SK-N-SH (cell line): ENCODE measurements at regions not wholly inside any gene's neighbourhood (a gene's known extent, or its start where the extent isn't known, plus 50 kb on each side); places are given as distances from the start of the nearest gene placed in this dataset.

ENCODE experiments used
- CTCF ChIA-PET: fragments of 300-600, 350-600 bp; formaldehyde crosslinking; extraction: SDS; loops from one replicate; lab custom pipeline; 2021; lab: Yijun Ruan, JAX
- POLR2A ChIA-PET: fragments of 350-600 bp; sonication (Branson Sonifier 250); formaldehyde crosslinking; extraction: SDS; loops from one replicate; lab custom pipeline; 2020; ENCODE audit warnings: antibody characterized with exemption, inconsistent platforms; lab: Yijun Ruan, JAX
- DNase-seq: peaks from one replicate; pipeline ENCODE4 v3.0.0; 2012
- H2AFZ ChIP-seq: fragments of 200-600 bp; sonication (generic); 2 replicates; pipeline ENCODE4 v1.8.1; 2016; ENCODE audit warnings: antibody characterized with exemption, mild to moderate bottlenecking, low read depth
- H3F3A ChIP-seq: fragments of 200-600 bp; sonication (generic); replicated peaks from 2 replicates; pipeline ENCODE3; 2016; ENCODE audit warnings: antibody characterized with exemption, mild to moderate bottlenecking; ENCODE audit not compliant: insufficient read depth
- H3K27ac ChIP-seq, 2 experiments: fragments of 200-500 bp in 1 of 2; fragments of 200-600 bp in 1 of 2; sonication (Bioruptor generic) in 1 of 2; sonication (generic), shearing (Covaris generic) in 1 of 2; 2 replicates each; pipeline versions ENCODE4 v1.5.1 to v1.6.1; 2014 to 2016; ENCODE audit warnings: low read depth in 2 of 2, inconsistent platforms in 1 of 2, low read length in 1 of 2, mild to moderate bottlenecking in 1 of 2, mixed read lengths in 1 of 2
- H3K27me3 ChIP-seq: fragments of 200-600 bp; sonication (generic), shearing (Covaris generic); 2 replicates; pipeline ENCODE4 v1.6.1; 2016; ENCODE audit warnings: mixed run types; ENCODE audit not compliant: insufficient read depth
- H3K36me3 ChIP-seq, 2 experiments: fragments of 200-500 bp in 1 of 2; fragments of 200-600 bp in 1 of 2; sonication (Bioruptor generic) in 1 of 2; sonication (generic) in 1 of 2; replicated peaks in 1 of 2; 2 replicates each; pipeline versions ENCODE3 to v1.5.1; 2014 to 2016; ENCODE audit warnings: low read length in 1 of 2, mild to moderate bottlenecking in 1 of 2; ENCODE audit not compliant: insufficient read depth in 2 of 2, control insufficient read depth in 1 of 2
- H3K4me1 ChIP-seq, 2 experiments: fragments of 200-500 bp in 1 of 2; fragments of 200-600 bp in 1 of 2; sonication (Bioruptor generic) in 1 of 2; sonication (generic), shearing (Covaris generic) in 1 of 2; 2 replicates each; pipeline versions ENCODE4 v1.5.1 to v1.6.1; 2014 to 2016; ENCODE audit warnings: low read depth in 1 of 2, low read length in 1 of 2, mixed run types in 1 of 2; ENCODE audit not compliant: insufficient read depth in 2 of 2, control insufficient read depth in 1 of 2
- H3K4me2 ChIP-seq: fragments of 200-600 bp; sonication (generic), shearing (Covaris generic); 2 replicates; pipeline ENCODE4 v1.6.1; 2017; ENCODE audit warnings: mixed run types
- H3K4me3 ChIP-seq, 2 experiments: fragments of 200-500 bp in 1 of 2; fragments of 200-600 bp in 1 of 2; sonication (Bioruptor generic) in 1 of 2; sonication (generic), shearing (Covaris generic) in 1 of 2; 2 replicates each; pipeline versions ENCODE4 v1.5.1 to v1.8.1; 2014 to 2016; ENCODE audit warnings: low read depth in 2 of 2, inconsistent platforms in 1 of 2, low read length in 1 of 2, mild to moderate bottlenecking in 1 of 2, mixed read lengths in 1 of 2, moderate library complexity in 1 of 2
- H3K79me2 ChIP-seq: fragments of 200-600 bp; sonication (generic); 2 replicates; pipeline ENCODE4 v1.8.1; 2017; ENCODE audit warnings: mild to moderate bottlenecking; ENCODE audit not compliant: insufficient read depth
- H3K9ac ChIP-seq: fragments of 200-600 bp; sonication (generic); 2 replicates; pipeline ENCODE4 v1.6.1; 2017; ENCODE audit warnings: mixed run types
- H3K9me2 ChIP-seq: fragments of 200-600 bp; sonication (generic); 2 replicates; pipeline ENCODE4 v1.6.1; 2017; ENCODE audit warnings: mixed run types
- H3K9me3 ChIP-seq: fragments of 200-600 bp; sonication (generic); 2 replicates; pipeline ENCODE4 v1.6.1; 2017; ENCODE audit warnings: mixed run types, mild to moderate bottlenecking, moderate library complexity
- H4K20me1 ChIP-seq: fragments of 200-600 bp; sonication (generic); 2 replicates; pipeline ENCODE4 v1.6.1; 2017; ENCODE audit warnings: mild to moderate bottlenecking, mixed run types; ENCODE audit not compliant: insufficient read depth
- ELF1 ChIP-seq: IDR thresholded peaks from 2 replicates; pipeline ENCODE4 v1.4.0; 2012
- EZH2phosphoT487 ChIP-seq: fragments of 200-600 bp; sonication (generic); IDR thresholded peaks from 2 replicates; pipeline ENCODE4 v1.6.1; 2017; ENCODE audit warnings: low read depth, mixed run types, mild to moderate bottlenecking, antibody characterized with exemption, moderate library complexity, borderline replicate concordance
- FOSL2 ChIP-seq: IDR thresholded peaks from 2 replicates; pipeline ENCODE4 v1.4.0; 2012; ENCODE audit warnings: low read depth, mild to moderate bottlenecking, moderate library complexity, borderline replicate concordance
- FOXM1 ChIP-seq: IDR thresholded peaks from 2 replicates; pipeline ENCODE4 v1.4.0; 2012; ENCODE audit warnings: low read depth, mild to moderate bottlenecking
- GABPA ChIP-seq: IDR thresholded peaks from 2 replicates; pipeline ENCODE4 v1.4.0; 2012; ENCODE audit warnings: low read depth, mild to moderate bottlenecking
- JUND ChIP-seq: IDR thresholded peaks from 2 replicates; pipeline ENCODE4 v1.4.0; 2012
- MEF2A ChIP-seq: IDR thresholded peaks from 2 replicates; pipeline ENCODE4 v1.4.0; 2012; ENCODE audit warnings: low read depth, borderline replicate concordance
- MXI1 ChIP-seq: IDR thresholded peaks from 2 replicates; pipeline ENCODE4 v1.6.1; 2012; ENCODE audit warnings: mild to moderate bottlenecking, low read depth, low read length, improper control_type of control experiment
- POLR2AphosphoS5 ChIP-seq: IDR thresholded peaks from 2 replicates; pipeline ENCODE4 v1.6.1; 2012; ENCODE audit warnings: low read depth, low read length
- RCOR1 ChIP-seq: fragments of 150-350 bp; IDR thresholded peaks from 2 replicates; pipeline ENCODE4 v1.6.1; 2017; ENCODE audit warnings: antibody characterized with exemption, low read length
- SIN3A ChIP-seq: IDR thresholded peaks from 2 replicates; pipeline ENCODE4 v1.6.1; 2012; ENCODE audit warnings: low read depth, mild to moderate bottlenecking, low read length, moderate library complexity, borderline replicate concordance
- SMC3 ChIP-seq: IDR thresholded peaks from 2 replicates; pipeline ENCODE4 v1.6.1; 2012; ENCODE audit warnings: low read depth, low read length, improper control_type of control experiment
- TEAD4 ChIP-seq: IDR thresholded peaks from 2 replicates; pipeline ENCODE4 v1.4.0; 2012; ENCODE audit warnings: mild to moderate bottlenecking, borderline replicate concordance; ENCODE audit not compliant: insufficient read depth
- YY1 ChIP-seq: IDR thresholded peaks from 2 replicates; pipeline ENCODE4 v1.4.0; 2012; ENCODE audit warnings: low read depth, mild to moderate bottlenecking
- WGBS: methylation state at CpG from one replicate; pipeline ENCODE4 v1.1.6; 2017; ENCODE audit warnings: low lambda C conversion rate; 5-methylcytosine and 5-hydroxymethylcytosine counted together
- TF ChIP-seq, protein P1 (sequence below): fragments of 150-350 bp; IDR thresholded peaks from 2 replicates; pipeline ENCODE4 v1.6.1; 2016; ENCODE audit warnings: mild to moderate bottlenecking, low read depth, low read length
- TF ChIP-seq, protein P2 (sequence below): IDR thresholded peaks from 2 replicates; pipeline ENCODE4; 2012
- TF ChIP-seq, protein P3 (sequence below): fragments of 200-600 bp; sonication (generic); IDR thresholded peaks from 2 replicates; pipeline ENCODE4 v1.6.1; 2017; ENCODE audit warnings: antibody characterized with exemption, mild to moderate bottlenecking, moderate library complexity
- TF ChIP-seq, protein P4 (sequence below): IDR thresholded peaks from 2 replicates; pipeline ENCODE4 v1.4.0; 2012; ENCODE audit warnings: low read depth, borderline replicate concordance
- TF ChIP-seq, protein P5 (sequence below): fragments of 150-350 bp; IDR thresholded peaks from 2 replicates; pipeline ENCODE4 v1.6.1; 2017; ENCODE audit warnings: antibody characterized with exemption, low read length, low read depth, borderline replicate concordance

DNA sequence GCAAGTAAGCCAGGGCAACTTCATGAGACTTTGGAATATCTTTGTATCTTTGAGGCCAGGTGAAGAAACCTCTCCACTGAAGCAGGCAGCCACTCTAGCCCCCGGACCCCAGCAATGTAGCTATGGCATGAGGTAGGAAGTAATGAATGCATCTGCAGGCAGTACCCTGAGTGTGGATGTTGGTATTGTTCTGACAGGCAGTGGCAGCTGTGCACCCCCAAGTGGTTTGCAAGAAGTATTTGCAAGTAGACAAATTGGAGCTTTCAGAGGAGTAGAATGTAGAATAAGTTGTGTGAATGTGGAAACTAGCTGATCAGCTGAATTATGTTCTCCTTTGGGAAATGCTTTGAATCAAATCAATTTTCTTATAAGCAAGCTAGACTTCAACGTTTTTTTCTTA lies 194.4 kb upstream of the PGR start:
- H3F3A ChIP-seq: no peaks in the 10 kb centered on the region
- H3K79me2 ChIP-seq: no peaks in the 10 kb centered on the region
- POLR2A ChIA-PET: no interaction called here
- H3K9me3 ChIP-seq: no peaks in the 10 kb centered on the region
- TF ChIP-seq, protein P1, sequence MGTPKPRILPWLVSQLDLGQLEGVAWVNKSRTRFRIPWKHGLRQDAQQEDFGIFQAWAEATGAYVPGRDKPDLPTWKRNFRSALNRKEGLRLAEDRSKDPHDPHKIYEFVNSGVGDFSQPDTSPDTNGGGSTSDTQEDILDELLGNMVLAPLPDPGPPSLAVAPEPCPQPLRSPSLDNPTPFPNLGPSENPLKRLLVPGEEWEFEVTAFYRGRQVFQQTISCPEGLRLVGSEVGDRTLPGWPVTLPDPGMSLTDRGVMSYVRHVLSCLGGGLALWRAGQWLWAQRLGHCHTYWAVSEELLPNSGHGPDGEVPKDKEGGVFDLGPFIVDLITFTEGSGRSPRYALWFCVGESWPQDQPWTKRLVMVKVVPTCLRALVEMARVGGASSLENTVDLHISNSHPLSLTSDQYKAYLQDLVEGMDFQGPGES: no peak
- TF ChIP-seq, protein P2, sequence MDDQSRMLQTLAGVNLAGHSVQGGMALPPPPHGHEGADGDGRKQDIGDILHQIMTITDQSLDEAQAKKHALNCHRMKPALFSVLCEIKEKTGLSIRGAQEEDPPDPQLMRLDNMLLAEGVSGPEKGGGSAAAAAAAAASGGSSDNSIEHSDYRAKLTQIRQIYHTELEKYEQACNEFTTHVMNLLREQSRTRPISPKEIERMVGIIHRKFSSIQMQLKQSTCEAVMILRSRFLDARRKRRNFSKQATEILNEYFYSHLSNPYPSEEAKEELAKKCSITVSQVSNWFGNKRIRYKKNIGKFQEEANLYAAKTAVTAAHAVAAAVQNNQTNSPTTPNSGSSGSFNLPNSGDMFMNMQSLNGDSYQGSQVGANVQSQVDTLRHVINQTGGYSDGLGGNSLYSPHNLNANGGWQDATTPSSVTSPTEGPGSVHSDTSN: no peak
- TF ChIP-seq GABPA (no peak), FOSL2 (no peak), POLR2AphosphoS5 (no peak), YY1 (no peak)
- TF ChIP-seq, protein P3, sequence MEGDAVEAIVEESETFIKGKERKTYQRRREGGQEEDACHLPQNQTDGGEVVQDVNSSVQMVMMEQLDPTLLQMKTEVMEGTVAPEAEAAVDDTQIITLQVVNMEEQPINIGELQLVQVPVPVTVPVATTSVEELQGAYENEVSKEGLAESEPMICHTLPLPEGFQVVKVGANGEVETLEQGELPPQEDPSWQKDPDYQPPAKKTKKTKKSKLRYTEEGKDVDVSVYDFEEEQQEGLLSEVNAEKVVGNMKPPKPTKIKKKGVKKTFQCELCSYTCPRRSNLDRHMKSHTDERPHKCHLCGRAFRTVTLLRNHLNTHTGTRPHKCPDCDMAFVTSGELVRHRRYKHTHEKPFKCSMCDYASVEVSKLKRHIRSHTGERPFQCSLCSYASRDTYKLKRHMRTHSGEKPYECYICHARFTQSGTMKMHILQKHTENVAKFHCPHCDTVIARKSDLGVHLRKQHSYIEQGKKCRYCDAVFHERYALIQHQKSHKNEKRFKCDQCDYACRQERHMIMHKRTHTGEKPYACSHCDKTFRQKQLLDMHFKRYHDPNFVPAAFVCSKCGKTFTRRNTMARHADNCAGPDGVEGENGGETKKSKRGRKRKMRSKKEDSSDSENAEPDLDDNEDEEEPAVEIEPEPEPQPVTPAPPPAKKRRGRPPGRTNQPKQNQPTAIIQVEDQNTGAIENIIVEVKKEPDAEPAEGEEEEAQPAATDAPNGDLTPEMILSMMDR: no peak
- H2AFZ ChIP-seq: no peak overlapping the region
- WGBS: 0% methylated on average over 2 of the region's 2 CpGs
- H3K27ac ChIP-seq: no peak overlapping the region
- no peaks in the 10 kb centered on the region for H3K27me3 ChIP-seq
- no peaks in the 10 kb centered on the region for H3K4me1 ChIP-seq
- H4K20me1 ChIP-seq: no peaks in the 10 kb centered on the region
- no peaks in the 10 kb centered on the region for H3K9me2 ChIP-seq
- no peak overlapping the region for H3K4me2 ChIP-seq
- no peak for DNase-seq
- no peak overlapping the region for H3K4me3 ChIP-seq
- H3K36me3 ChIP-seq: no peaks in the 10 kb centered on the region
- no peak overlapping the region for H3K9ac ChIP-seq
- CTCF ChIA-PET: interaction anchor here (0.6 kb wide), 1 partner anchor 62 kb away, joined by 3 read pairs; no protein-coding TSS in a partner anchor

DNA sequence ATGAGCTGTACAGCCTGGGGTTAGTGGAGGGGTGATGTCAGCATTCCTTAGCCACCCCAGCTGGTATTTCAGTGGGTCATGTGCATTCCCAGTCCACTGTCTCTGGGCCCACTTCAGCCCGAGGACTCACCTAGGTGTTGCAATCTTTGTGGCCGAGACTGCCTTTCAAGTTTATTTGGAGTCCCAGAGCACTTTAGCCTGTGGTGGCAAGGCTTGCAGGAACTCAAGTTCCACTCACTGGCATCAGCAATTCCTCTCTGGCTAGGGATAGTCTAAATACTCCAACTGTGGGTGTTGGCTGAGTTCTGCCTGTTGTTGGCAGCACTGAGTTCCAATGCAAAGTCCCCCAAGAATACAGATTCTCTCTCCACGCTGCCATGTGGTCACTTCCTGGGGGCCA lies 191.6 kb upstream of the PGR start:
- Histone ChIP-seq H3K36me3 (no peaks in the 10 kb centered on the region), H3K79me2 (no peaks in the 10 kb centered on the region), H3K4me1 (no peaks in the 10 kb centered on the region)

More for the DNA sequence above, 191.6 kb upstream of the PGR start:
- no peak for DNase-seq
- no peaks in the 10 kb centered on the region for H3K9me2 ChIP-seq
- no peaks in the 10 kb centered on the region for H3F3A ChIP-seq
- H3K4me3 ChIP-seq: no peak overlapping the region
- no peak overlapping the region for H3K9ac ChIP-seq
- no peaks in the 10 kb centered on the region for H3K9me3 ChIP-seq
- TF ChIP-seq, protein P4, sequence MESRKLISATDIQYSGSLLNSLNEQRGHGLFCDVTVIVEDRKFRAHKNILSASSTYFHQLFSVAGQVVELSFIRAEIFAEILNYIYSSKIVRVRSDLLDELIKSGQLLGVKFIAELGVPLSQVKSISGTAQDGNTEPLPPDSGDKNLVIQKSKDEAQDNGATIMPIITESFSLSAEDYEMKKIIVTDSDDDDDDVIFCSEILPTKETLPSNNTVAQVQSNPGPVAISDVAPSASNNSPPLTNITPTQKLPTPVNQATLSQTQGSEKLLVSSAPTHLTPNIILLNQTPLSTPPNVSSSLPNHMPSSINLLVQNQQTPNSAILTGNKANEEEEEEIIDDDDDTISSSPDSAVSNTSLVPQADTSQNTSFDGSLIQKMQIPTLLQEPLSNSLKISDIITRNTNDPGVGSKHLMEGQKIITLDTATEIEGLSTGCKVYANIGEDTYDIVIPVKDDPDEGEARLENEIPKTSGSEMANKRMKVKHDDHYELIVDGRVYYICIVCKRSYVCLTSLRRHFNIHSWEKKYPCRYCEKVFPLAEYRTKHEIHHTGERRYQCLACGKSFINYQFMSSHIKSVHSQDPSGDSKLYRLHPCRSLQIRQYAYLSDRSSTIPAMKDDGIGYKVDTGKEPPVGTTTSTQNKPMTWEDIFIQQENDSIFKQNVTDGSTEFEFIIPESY: no peak
- no peak for TF ChIP-seq ELF1
- no peak for TF ChIP-seq MEF2A
- no peak for TF ChIP-seq FOXM1
- no peak for TF ChIP-seq RCOR1
- TF ChIP-seq TEAD4: no peak
- no peak for TF ChIP-seq EZH2phosphoT487
- no peak for TF ChIP-seq MXI1
- no peak for TF ChIP-seq SMC3
- TF ChIP-seq GABPA: no peak
- TF ChIP-seq, protein P5, sequence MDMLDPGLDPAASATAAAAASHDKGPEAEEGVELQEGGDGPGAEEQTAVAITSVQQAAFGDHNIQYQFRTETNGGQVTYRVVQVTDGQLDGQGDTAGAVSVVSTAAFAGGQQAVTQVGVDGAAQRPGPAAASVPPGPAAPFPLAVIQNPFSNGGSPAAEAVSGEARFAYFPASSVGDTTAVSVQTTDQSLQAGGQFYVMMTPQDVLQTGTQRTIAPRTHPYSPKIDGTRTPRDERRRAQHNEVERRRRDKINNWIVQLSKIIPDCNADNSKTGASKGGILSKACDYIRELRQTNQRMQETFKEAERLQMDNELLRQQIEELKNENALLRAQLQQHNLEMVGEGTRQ: no peak
- TF ChIP-seq SIN3A: no peak
- TF ChIP-seq YY1: no peak
- no peak for TF ChIP-seq JUND
- ChIA-PET CTCF (no interaction called here), POLR2A (no interaction called here)
- H3K27me3 ChIP-seq: no peaks in the 10 kb centered on the region
- H3K4me2 ChIP-seq: no peak overlapping the region
- H2AFZ ChIP-seq: no peak overlapping the region
- no peaks in the 10 kb centered on the region for H4K20me1 ChIP-seq
- no peak overlapping the region for H3K27ac ChIP-seq
- 0% methylated on average over 3 of the region's 3 CpGs for WGBS
